ENCODE measurements at regions not wholly inside any gene's neighbourhood (a gene's known extent, or its start where the extent isn't known, plus 50 kb on each side); places are given as distances from the start of the nearest gene placed in this dataset.

DNA sequence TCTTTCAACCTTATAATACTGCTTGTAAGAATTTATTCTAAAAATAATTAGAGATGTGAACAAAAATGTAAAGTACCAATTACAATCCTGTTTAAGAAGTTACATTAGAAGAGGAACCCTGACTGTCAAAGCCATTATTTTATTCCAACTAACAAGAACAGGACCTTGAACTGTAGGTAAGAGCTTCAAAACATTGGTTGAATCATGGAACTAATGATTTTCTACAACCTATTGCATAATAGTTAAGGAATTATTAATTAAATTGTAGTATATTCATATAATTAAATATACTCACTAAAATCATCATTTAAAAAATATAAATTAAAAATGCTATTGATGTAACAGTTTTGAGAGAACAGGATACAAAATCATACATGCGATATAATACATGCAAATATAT lies 649.4 kb upstream of the KIRREL3 start:
- TF ChIP-seq YY1 (IDR thresholded peaks at IDR 0.05; ENCODE audit: insufficient read depth, insufficient read length) (no peak), SUZ12 (IDR thresholded peaks at IDR 0.05; ENCODE audit: extremely low read depth, insufficient read depth, insufficient read length) (no peak)
